Subcutaneous abdominal adipose tissue (tissue), 5 donors: ENCODE measurements at regions not wholly inside any gene's neighbourhood (a gene's known extent, or its start where the extent isn't known, plus 50 kb on each side); places are given as distances from the start of the nearest gene placed in this dataset.

Source experiments
- H3K27ac ChIP-seq: one replicate; pipeline ENCODE4 v1.7.0; 2013; ENCODE audit warnings: low read depth, mild to moderate bottlenecking, inconsistent platforms, low read length, moderate library complexity
- H3K27me3 ChIP-seq, 5 donors: one replicate each; pipeline ENCODE4 v1.7.0; 2013; ENCODE audit warnings: low read length in 5 of 5, inconsistent platforms in 1 of 5; ENCODE audit not compliant: control insufficient read depth in 5 of 5, insufficient read depth in 4 of 5
- H3K36me3 ChIP-seq, 5 donors: one replicate each; pipeline ENCODE4 v1.7.0; 2013; ENCODE audit warnings: low read length in 5 of 5; ENCODE audit not compliant: control insufficient read depth in 5 of 5, insufficient read depth in 5 of 5
- H3K4me1 ChIP-seq, 5 donors: one replicate each; pipeline ENCODE4 v1.7.0; 2013; ENCODE audit warnings: low read length in 5 of 5, mild to moderate bottlenecking in 3 of 5, moderate library complexity in 1 of 5; ENCODE audit not compliant: control insufficient read depth in 5 of 5, insufficient read depth in 5 of 5
- H3K4me3 ChIP-seq, 5 donors: one replicate each; pipeline ENCODE4 v1.7.0; 2013; ENCODE audit warnings: low read length in 5 of 5, low read depth in 1 of 5
- H3K9ac ChIP-seq, 5 donors: one replicate each; pipeline ENCODE4 v1.7.0; 2013; ENCODE audit warnings: low read length in 5 of 5, mild to moderate bottlenecking in 4 of 5, moderate library complexity in 3 of 5
- H3K9me3 ChIP-seq, 5 donors: one replicate each; pipeline ENCODE4 v1.7.0; 2013; ENCODE audit warnings: low read length in 5 of 5; ENCODE audit not compliant: control insufficient read depth in 5 of 5
- donor health status: healthy.
- donor health status: healthy.
- donor health status: healthy.
- donor health status: healthy.
- donor health status: healthy.

DNA sequence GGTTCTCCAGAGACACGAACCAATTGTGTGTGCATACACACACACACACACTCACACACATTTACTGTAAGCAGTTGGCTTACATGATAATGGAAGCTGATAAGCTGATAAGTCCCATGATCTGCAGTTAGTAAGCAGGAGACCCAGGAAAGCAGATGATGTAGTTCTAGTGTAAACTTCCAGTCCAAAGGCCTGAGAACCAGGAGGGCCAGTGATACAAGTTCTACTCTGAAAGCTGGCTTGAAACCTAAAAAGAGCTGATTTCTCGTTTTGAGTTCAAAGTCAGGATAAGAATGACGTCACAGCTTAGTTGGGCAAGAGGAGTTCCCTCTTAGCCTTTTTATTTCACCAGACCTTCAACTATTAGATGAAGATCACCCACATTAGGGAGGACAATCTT is 558.8 kb upstream of the PIK3C3 start:
- H3K9me3 ChIP-seq: no peaks in the 10 kb centered on the region
- H3K27ac ChIP-seq: no peak overlapping the region

DNA sequence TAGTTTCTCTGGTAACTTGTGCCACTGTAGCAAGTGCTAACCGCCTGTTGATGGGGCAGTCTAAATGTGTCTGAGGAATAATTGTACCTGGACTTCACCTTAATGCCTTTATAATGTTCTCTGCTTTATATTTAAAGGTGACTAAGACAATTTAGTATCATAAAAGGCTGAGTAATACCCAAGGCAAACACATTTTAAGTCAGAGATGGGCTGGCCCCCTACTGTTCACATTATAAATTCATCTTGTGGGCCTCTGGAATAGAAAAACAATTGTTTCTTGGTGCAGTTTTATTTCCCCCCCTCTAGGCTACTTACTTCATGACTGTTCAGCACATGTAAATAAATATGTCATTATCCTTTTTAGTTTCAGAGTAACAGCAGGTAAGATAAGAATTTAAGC is 559.3 kb upstream of the PIK3C3 start:
- H3K4me1 ChIP-seq: peaks cover 0 to 4% (median 0%) of the 10 kb centered on the region in 5 donors
- H3K27ac ChIP-seq: no peak overlapping the region
- no peak overlapping the region for H3K4me3 ChIP-seq
- no peaks in the 10 kb centered on the region for H3K36me3 ChIP-seq
- H3K9me3 ChIP-seq: no peaks in the 10 kb centered on the region
- peaks cover 0 to 2% (median 0%) of the 10 kb centered on the region in 5 donors for H3K27me3 ChIP-seq
- no peak overlapping the region for H3K9ac ChIP-seq

More for the DNA sequence above, 558.8 kb upstream of the PIK3C3 start:
- Histone ChIP-seq H3K36me3 (no peaks in the 10 kb centered on the region), H3K9ac (no peak overlapping the region), H3K4me3 (no peak overlapping the region), H3K4me1 (peaks cover 0 to 4% (median 0%) of the 10 kb centered on the region in 5 donors), H3K27me3 (peaks cover 0 to 2% (median 0%) of the 10 kb centered on the region in 5 donors)

DNA sequence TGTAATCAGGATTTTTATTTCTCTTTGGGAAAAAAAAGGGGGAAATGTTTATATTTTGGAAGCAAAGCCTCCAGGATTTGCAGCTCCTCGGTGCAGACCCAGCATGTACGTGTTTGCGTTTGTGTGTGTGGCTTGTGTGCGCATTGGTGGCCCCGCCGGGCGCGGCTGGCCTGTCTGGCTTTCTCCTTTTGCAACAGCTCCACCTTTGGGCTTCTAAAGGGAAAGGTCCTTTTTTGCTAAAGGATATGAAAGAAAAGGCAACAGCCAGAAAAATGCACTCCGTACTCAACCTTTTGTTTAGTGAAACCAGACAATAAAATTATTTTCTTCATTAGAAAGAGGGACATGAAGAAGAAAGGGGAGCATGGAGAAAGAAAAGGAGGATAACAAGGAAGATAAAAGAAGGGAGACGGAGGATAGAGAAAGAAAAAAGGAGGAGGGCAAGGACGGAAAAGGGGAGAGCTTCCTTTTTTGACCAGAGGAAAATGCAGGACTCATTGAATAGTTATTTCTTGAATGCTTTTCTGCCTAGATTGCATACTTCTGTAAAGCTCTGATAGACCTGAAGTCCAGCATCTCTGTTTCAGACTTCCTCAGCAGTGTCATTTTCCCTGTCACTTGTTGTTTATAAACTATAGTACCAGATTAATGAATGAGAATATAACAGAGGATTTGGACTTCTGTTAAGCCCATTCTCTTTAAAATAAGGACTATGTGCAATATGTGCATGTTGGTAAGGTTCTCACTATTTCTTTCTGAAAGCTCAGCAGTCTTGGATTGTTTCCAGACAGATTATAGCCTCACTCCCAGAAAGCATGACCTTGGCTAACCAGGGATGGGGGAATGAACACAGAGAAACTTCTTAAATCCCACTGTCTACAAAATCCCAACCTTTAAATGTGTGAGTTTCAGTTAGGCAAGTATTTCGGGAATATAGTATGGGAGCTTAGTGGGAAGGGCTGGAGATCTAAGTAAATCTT is 563.1 kb upstream of the PIK3C3 start:
- H3K9ac ChIP-seq: no peak overlapping the region
- H3K9me3 ChIP-seq: no peaks in the 10 kb centered on the region
- H3K27me3 ChIP-seq: no peaks in the 10 kb centered on the region
- H3K4me3 ChIP-seq: no peak overlapping the region
- H3K36me3 ChIP-seq: no peaks in the 10 kb centered on the region
- peaks cover 0 to 4% (median 0%) of the 10 kb centered on the region in 5 donors for H3K4me1 ChIP-seq
- no peak overlapping the region for H3K27ac ChIP-seq

DNA sequence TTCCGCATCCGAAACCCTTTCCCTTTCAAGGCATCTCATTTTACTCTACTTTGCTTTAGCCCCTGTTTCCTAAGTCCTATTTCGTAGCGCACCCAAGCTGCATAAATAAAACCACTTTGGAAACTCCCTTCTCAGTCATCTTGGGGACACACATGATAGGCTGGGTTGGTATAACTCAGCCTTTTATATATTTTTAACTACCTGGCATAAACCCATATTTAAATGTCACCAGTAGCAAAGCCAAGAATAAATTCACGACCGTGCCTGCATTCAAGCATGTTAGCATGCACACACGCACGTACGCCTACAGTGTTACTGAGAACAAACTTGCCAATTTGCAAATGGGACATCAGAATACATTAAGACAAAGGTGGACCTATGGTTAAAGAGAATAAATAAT is 564.7 kb upstream of the PIK3C3 start:
- Histone ChIP-seq H3K9me3 (no peaks in the 10 kb centered on the region), H3K4me3 (no peak overlapping the region), H3K4me1 (peaks cover 0 to 4% (median 0%) of the 10 kb centered on the region in 5 donors), H3K36me3 (no peaks in the 10 kb centered on the region), H3K9ac (no peak overlapping the region), H3K27me3 (no peaks in the 10 kb centered on the region), H3K27ac (no peak overlapping the region)

DNA sequence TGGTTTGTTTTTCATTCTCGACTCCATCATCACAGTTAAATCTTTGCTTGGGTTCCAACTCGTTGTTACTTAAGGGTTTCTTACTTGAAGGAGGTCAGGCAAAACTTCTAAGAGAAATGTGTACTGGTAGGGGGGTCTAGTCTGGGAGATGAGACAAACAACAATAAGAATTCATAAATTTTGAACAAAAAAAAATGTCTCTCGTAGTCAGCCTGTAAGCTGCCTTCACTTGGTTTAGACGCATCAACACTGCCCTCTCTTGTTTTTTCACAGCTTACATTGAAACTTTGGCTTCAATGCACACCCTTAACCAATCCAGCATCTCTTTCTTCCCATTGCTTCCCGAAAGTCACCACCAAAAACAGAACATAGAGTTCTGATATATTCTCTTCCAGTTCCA is 576.4 kb upstream of the PIK3C3 start:
- Histone ChIP-seq H3K27me3 (no peaks in the 10 kb centered on the region), H3K27ac (no peak overlapping the region), H3K9me3 (no peaks in the 10 kb centered on the region), H3K4me1 (no peaks in the 10 kb centered on the region), H3K9ac (no peak overlapping the region), H3K36me3 (no peaks in the 10 kb centered on the region), H3K4me3 (no peak overlapping the region)

DNA sequence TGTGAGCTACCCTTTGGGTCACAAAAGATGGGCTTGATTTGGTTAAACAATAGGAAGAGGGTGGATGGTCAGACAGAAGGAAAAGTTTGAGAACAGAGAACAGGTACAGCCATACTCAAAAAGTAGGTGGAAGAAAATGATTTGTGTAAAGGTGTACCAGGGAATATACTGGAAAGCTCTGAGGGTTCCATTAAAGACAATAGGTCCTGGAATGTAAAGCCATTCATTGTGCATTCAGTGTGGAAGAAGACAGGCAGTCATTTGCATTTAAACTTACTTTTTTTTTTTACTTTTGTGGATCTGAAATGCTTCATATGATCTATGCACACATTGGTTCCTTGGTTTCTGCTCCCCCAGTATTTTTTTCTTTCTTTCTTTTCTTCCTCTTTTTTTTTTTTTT is 581.4 kb upstream of the PIK3C3 start:
- Histone ChIP-seq H3K4me1 (no peaks in the 10 kb centered on the region), H3K9ac (no peak overlapping the region), H3K9me3 (no peaks in the 10 kb centered on the region), H3K4me3 (no peak overlapping the region), H3K36me3 (no peaks in the 10 kb centered on the region), H3K27me3 (peaks cover 0 to 2% (median 0%) of the 10 kb centered on the region in 5 donors), H3K27ac (no peak overlapping the region)

DNA sequence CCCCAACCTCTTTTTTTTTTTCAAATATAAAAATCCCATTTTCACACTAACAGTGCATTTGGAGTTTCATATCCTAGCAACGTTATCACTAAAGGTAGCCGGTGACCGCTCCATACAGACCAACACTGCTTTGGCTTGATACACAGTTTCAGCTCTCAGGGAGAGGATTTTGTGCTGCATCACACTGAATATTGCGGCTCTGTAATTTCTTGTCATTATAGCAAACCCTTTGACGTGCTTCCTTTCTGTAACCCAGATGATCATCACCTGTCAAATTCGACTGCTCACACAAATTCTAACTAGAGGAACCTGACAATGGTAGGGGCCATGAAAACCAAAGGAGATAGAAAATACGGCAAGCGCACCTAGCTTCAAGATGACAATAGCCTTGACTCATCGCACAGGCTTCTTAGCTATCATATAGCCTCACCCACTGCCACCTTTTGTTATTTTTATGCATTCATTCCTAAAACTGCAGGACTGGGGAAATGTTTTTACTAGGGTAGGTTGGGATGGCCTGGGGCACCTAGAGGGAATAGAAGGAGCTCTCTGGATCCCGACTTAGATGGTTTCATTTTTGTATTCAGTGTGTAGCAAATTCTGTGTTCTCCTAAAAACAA is 582.9 kb upstream of the PIK3C3 start:
- Histone ChIP-seq H3K27ac (no peak overlapping the region), H3K36me3 (no peaks in the 10 kb centered on the region), H3K9ac (no peak overlapping the region), H3K4me3 (no peak overlapping the region), H3K9me3 (no peaks in the 10 kb centered on the region), H3K4me1 (no peaks in the 10 kb centered on the region), H3K27me3 (peaks cover 0 to 2% (median 0%) of the 10 kb centered on the region in 5 donors)

DNA sequence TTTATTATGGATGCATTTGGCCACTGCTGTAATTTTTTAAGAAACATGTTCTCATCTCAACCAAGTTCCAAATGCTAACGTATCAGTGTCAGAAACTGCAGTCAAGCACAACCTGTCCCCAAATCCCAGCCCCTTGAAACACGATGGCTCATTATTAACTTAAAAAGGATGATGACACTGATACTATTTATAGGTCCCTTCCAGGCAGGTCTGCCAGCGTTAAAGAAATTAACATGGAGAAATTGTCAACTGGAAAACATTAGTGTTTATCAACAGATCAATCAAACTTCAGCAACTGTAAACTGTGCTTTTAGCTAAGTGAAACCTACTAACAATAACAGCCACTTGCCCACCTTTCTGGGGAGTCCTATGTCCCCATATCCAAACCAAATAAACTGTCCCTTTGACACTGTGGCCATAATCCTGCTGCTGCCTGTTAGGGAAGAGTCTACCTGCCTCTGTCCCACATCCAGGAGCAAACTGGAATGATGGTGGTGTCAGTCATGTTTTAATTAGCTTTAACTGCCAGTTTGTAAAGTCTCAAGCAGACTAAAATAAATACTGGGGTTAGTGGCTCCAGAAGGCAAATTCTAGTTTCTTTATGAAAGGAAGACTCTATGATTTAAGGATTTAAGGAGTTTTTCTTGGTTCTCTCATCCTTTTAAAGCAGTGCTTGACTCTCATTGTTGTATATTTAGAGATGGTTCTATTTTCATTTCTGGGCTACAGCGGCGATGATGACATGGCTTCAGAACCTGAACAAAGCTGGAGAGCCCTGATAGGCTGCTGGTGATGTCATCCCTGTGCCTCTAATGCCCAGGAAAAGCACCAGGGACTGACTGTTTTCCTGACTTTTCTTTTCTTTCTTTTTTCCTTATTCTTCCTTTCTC is 583.6 kb upstream of the PIK3C3 start:
- no peaks in the 10 kb centered on the region for H3K36me3 ChIP-seq
- peaks cover 0 to 2% (median 0%) of the 10 kb centered on the region in 5 donors for H3K27me3 ChIP-seq
- H3K4me3 ChIP-seq: no peak overlapping the region
- H3K9ac ChIP-seq: no peak overlapping the region
- H3K9me3 ChIP-seq: no peaks in the 10 kb centered on the region
- H3K4me1 ChIP-seq: no peaks in the 10 kb centered on the region
- no peak overlapping the region for H3K27ac ChIP-seq

DNA sequence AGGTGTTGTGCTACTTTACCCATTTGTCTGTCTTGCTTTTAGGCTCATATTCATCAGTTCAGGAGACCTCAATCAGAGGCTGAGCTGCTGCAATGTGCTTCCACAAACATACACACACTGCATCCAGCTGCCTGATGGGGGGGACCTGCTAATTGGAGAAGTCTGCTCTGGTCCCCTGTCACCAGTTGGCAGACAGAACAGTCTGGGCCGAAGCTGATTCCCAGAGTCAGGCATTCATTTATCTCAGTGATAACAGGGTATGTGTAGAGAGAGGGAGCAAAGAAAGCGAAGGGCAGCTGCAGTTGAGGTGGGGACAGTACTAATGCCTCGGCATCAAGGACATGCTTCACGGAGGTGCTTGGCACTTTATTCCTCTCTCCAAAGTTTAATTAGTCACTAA is 584.3 kb upstream of the PIK3C3 start:
- no peaks in the 10 kb centered on the region for H3K4me1 ChIP-seq
- H3K36me3 ChIP-seq: no peaks in the 10 kb centered on the region
- H3K27me3 ChIP-seq: peaks cover 0 to 2% (median 0%) of the 10 kb centered on the region in 5 donors
- no peaks in the 10 kb centered on the region for H3K9me3 ChIP-seq
- H3K4me3 ChIP-seq: no peak overlapping the region
- no peak overlapping the region for H3K27ac ChIP-seq
- no peak overlapping the region for H3K9ac ChIP-seq
